Lung (tissue), 11 donors: ENCODE measurements at regions not wholly inside any gene's neighbourhood (a gene's known extent, or its start where the extent isn't known, plus 50 kb on each side); places are given as distances from the start of the nearest gene placed in this dataset.

Experiments
- ATAC-seq: fragments of 200-7000 bp; cut with Tn5 transposase; one replicate; pipeline ENCODE4 v1.9.1; 2020; ENCODE audit warnings: moderate number of reproducible peaks; ENCODE audit not compliant: insufficient read depth, low FRiP score
- DNase-seq, 3 donors: peaks; one replicate each; pipeline ENCODE4 v3.0.0-alpha.2; 2013 to 2017
- H3K27ac ChIP-seq, 2 donors: one replicate each; pipeline ENCODE4 v1.5.1; 2013; ENCODE audit warnings: mild to moderate bottlenecking in 2 of 2, moderate library complexity in 2 of 2, control low read depth in 1 of 2, inconsistent platforms in 1 of 2, low read depth in 1 of 2, low read length in 1 of 2
- H3K27me3 ChIP-seq, 3 donors: one replicate each; pipeline ENCODE4 v1.5.1; 2013; ENCODE audit warnings: low read length in 2 of 3; ENCODE audit not compliant: control insufficient read depth in 3 of 3, insufficient read depth in 3 of 3
- H3K36me3 ChIP-seq, 4 donors: one replicate each; pipeline ENCODE4 v1.5.1; 2013; ENCODE audit warnings: low read length in 4 of 4, mild to moderate bottlenecking in 1 of 4, moderate library complexity in 1 of 4; ENCODE audit not compliant: control insufficient read depth in 4 of 4, insufficient read depth in 4 of 4
- H3K4me1 ChIP-seq, 5 donors: one replicate each; pipeline ENCODE4 v1.5.1; 2013; ENCODE audit warnings: low read length in 5 of 5, mild to moderate bottlenecking in 2 of 5, moderate library complexity in 1 of 5; ENCODE audit not compliant: control insufficient read depth in 5 of 5, insufficient read depth in 5 of 5
- H3K4me3 ChIP-seq: one replicate; pipeline ENCODE4 v1.5.1; 2013; ENCODE audit warnings: mild to moderate bottlenecking, control low read depth, moderate library complexity
- H3K9ac ChIP-seq, 2 donors: one replicate each; pipeline ENCODE4 v1.5.1; 2013; ENCODE audit warnings: low read length in 2 of 2, control low read depth in 1 of 2; ENCODE audit not compliant: insufficient read depth in 1 of 2
- H3K9me3 ChIP-seq, 4 donors: one replicate each; pipeline ENCODE4 v1.5.1; 2013; ENCODE audit warnings: low read length in 3 of 4, mild to moderate bottlenecking in 1 of 4, moderate library complexity in 1 of 4; ENCODE audit not compliant: control insufficient read depth in 4 of 4, insufficient read depth in 3 of 4
- WGBS, 2 donors: extraction: QIAGEN DNeasy Blood & Tissue Kit; methylation state at CpG; one replicate each; pipeline ENCODE4 v1.1.7; 2013; 5-methylcytosine and 5-hydroxymethylcytosine counted together
- TF ChIP-seq, protein P1 (sequence below): IDR thresholded peaks from 2 replicates; pipeline ENCODE4 v1.5.1; 2012; ENCODE audit warnings: mild to moderate bottlenecking; ENCODE audit errors: control extremely low read depth, extremely low read depth
- donor health status: control.
- donor health status: control.
- donor health status: Bipolar disorder and iron deficiency.
- donor health status: healthy.
- donor health status: DM: yes; HTN: yes; CAD: no.

DNA sequence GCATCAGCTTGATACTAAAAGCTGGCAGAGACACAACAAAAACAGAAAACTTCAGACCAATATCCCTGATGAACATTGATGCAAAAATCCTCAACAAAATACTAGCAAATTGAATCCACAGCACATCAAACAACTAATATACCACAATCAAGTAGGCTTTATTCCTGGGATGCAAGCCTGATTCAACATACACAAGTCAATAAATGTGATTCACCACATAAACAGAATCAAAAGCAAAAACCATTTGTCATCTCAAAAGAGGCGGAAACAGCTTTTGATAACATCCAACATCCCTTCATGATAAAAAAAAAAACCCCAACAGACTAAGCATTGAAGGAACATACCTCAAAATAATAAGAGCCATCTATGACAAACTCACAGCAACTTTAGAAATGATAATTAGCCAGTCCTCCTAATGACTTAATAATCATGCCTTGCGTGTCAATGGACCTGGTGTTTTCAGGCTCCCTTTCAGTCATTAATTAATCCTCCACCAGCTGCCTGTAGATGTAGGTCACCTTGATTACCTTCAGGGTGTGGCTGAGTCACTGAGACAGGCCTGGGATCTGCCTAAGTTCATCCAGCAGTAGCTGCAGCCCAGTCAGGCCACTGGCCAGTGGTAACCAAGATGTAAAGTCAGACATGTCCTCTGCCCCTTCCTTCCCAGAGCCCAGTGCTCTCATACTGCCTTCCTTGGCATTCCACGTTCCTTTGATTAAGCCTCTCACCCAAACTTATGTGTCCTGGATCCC is 109.8 kb downstream of the EHF start:
- Histone ChIP-seq H3K27me3 (no peaks in the 10 kb centered on the region), H3K27ac (no peak overlapping the region), H3K4me1 (peaks cover 0 to under 1% (median 0%) of the 10 kb centered on the region in 5 donors), H3K36me3 (no peaks in the 10 kb centered on the region), H3K4me3 (no peak overlapping the region), H3K9me3 (no peaks in the 10 kb centered on the region), H3K9ac (no peak overlapping the region)
- ATAC-seq (no peak), DNase-seq (no peak)
- TF ChIP-seq, protein P1, sequence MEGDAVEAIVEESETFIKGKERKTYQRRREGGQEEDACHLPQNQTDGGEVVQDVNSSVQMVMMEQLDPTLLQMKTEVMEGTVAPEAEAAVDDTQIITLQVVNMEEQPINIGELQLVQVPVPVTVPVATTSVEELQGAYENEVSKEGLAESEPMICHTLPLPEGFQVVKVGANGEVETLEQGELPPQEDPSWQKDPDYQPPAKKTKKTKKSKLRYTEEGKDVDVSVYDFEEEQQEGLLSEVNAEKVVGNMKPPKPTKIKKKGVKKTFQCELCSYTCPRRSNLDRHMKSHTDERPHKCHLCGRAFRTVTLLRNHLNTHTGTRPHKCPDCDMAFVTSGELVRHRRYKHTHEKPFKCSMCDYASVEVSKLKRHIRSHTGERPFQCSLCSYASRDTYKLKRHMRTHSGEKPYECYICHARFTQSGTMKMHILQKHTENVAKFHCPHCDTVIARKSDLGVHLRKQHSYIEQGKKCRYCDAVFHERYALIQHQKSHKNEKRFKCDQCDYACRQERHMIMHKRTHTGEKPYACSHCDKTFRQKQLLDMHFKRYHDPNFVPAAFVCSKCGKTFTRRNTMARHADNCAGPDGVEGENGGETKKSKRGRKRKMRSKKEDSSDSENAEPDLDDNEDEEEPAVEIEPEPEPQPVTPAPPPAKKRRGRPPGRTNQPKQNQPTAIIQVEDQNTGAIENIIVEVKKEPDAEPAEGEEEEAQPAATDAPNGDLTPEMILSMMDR, result no peak
- 86 to 91% methylated on average over 3 of the region's 3 CpGs for WGBS, 2 donors

DNA sequence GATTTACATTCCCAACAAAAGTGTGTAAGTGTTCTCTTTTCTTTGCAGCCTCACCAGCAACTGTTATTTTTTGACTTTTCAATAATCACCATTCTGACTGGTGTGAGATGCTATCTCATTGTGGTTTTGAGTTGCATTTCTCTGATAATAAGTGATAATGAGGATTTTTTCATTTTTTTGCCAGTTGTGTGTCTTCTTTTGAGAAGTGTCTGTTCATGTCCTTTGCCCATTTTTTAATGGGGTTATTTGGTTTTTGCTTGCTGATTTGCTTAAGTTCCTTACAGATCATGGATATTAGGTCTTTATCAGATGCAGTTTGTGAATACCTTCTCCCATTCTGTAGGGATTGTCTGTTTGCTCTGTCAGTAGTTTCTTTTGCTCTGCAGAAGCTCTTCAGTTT is 107.7 kb downstream of the EHF start:
- no peak overlapping the region for H3K9ac ChIP-seq
- H3K27me3 ChIP-seq, result no peaks in the 10 kb centered on the region
- H3K36me3 ChIP-seq, result no peaks in the 10 kb centered on the region
- H3K4me3 ChIP-seq, result no peak overlapping the region
- H3K4me1 ChIP-seq, result no peaks in the 10 kb centered on the region
- DNase-seq (no peak), ATAC-seq (no peak)
- TF ChIP-seq, protein P1, result no peak
- H3K9me3 ChIP-seq, result no peaks in the 10 kb centered on the region
- H3K27ac ChIP-seq, result no peak overlapping the region

DNA sequence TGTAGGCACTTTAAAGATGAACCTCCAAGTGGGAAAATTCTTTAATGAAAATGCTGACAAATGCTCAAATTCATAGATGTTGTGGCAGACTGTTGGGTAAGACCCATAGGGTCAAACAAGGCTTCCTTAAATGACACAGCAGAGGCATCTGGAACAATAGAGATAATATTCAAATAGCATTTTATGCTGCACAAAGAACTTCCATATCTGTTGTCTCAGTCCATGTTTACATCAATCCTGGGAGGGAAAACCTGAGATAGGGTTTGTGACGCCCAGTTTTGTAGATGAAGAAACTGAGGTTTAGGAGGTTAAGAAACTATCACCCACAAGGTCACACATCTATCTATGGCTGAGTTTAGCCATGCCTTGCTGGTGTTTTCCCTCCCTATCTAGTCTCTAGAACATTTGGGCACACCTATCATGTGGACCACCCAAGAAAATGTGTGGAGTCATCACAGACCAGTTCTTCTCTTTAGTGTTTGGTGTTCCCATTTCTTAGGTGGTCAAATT is 106.4 kb downstream of the EHF start:
- H3K4me1 ChIP-seq, result no peaks in the 10 kb centered on the region
- no peak for DNase-seq
- H3K4me3 ChIP-seq, result no peak overlapping the region
- WGBS, 2 donors, result 71 to 77% methylated on average over 1 of the region's 1 CpG
- no peaks in the 10 kb centered on the region for H3K36me3 ChIP-seq
- H3K9me3 ChIP-seq, result no peaks in the 10 kb centered on the region
- H3K27me3 ChIP-seq, result no peaks in the 10 kb centered on the region
- TF ChIP-seq, protein P1, result no peak
- no peak for ATAC-seq
- H3K27ac ChIP-seq, result no peak overlapping the region
- H3K9ac ChIP-seq, result no peak overlapping the region

DNA sequence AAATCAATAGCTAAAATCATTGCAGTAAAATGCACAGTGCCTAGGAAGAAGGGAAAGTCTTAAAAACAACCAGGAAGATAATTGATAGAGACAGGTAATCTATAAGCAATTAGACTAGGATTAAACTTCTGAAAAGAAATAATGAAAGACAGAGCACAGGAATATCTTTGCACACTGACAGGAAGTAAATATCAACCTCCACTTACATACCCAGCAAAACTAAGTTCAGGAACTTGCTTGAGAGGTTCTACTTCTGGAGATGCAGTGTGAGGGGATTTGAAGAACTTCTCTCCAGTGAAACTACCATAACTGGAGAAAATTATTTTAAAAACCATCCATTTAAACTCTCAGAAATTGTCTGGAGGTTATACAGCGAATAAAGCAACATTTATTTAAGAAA is 104.1 kb downstream of the EHF start:
- no peak for DNase-seq
- Histone ChIP-seq H3K4me1 (no peaks in the 10 kb centered on the region), H3K27me3 (no peaks in the 10 kb centered on the region), H3K9ac (no peak overlapping the region), H3K4me3 (no peak overlapping the region), H3K36me3 (no peaks in the 10 kb centered on the region), H3K27ac (no peak overlapping the region), H3K9me3 (peaks cover 0 to 1% (median 0%) of the 10 kb centered on the region in 4 donors)
- TF ChIP-seq, protein P1, result no peak
- WGBS, 2 donors, result 77 to 80% methylated on average over 1 of the region's 1 CpG
- no peak for ATAC-seq
